ENCODE measurements at regions not wholly inside any gene's neighbourhood (a gene's known extent, or its start where the extent isn't known, plus 50 kb on each side); places are given as distances from the start of the nearest gene placed in this dataset.
"Not testable (repeated sequence)": the region's sequence is repeated elsewhere in the genome, so short reads cannot be mapped to it uniquely, and the experiment has no call there.

- no peak overlapping the region for H3K27ac Mint-ChIP-seq
- no peak overlapping the region for H3K4me3 Mint-ChIP-seq (ENCODE audit: low read depth)
- no peaks in the 10 kb centered on the region for H3K4me1 Mint-ChIP-seq (ENCODE audit: low read depth)
- H3K9me3 Mint-ChIP-seq (ENCODE audit: low read depth): peaks cover 24% of the 10 kb centered on the region
- DNase-seq (ENCODE audit: low spot score, unreplicated experiment): no peak
- no peaks in the 10 kb centered on the region for H3K36me3 Mint-ChIP-seq (ENCODE audit: insufficient read depth)
- TF ChIP-seq CTCF (IDR thresholded peaks at IDR 0.05; ENCODE audit: unreplicated experiment): no peak
- no peaks in the 10 kb centered on the region for H3K27me3 Mint-ChIP-seq
Observed at GRCh38 chr21:24423546-24423945, 1183.7 kb downstream of the MRPL39 start.

- H3K4me3 Mint-ChIP-seq (ENCODE audit: low read depth): no peak overlapping the region
- H3K36me3 Mint-ChIP-seq (ENCODE audit: insufficient read depth): no peaks in the 10 kb centered on the region
- H3K27me3 Mint-ChIP-seq: no peaks in the 10 kb centered on the region
- TF ChIP-seq CTCF (IDR thresholded peaks at IDR 0.05; ENCODE audit: unreplicated experiment): no peak
- no peaks in the 10 kb centered on the region for H3K4me1 Mint-ChIP-seq (ENCODE audit: low read depth)
- H3K27ac Mint-ChIP-seq: no peak overlapping the region
- H3K9me3 Mint-ChIP-seq (ENCODE audit: low read depth): peaks cover 31% of the 10 kb centered on the region
- no peak for DNase-seq (ENCODE audit: low spot score, unreplicated experiment)
Observed at GRCh38 chr21:24420689-24421088, 1186.6 kb downstream of the MRPL39 start.

DNA sequence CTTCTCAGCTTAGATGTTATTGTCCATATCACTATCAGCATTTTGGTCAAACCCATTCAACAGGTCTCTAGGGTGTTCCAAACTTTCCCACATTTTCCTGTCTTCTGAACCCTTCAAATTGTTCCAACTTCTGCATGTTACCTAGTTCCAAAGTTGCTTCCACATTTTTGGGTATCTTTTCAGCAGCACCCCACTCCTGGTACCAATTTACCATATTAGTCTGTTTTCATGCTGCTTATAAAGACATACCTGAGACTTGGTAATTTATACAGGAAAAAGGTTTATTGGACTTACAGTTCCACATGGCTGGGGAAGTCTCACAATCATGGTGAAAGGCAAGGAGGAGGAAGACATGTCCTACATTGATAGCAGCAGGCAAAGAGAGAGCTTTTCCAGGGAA lies 1187.6 kb downstream of the MRPL39 start:
- H3K4me1 Mint-ChIP-seq (ENCODE audit: low read depth); H3K27me3 Mint-ChIP-seq; DNase-seq (ENCODE audit: low spot score, unreplicated experiment); H3K27ac Mint-ChIP-seq; H3K36me3 Mint-ChIP-seq (ENCODE audit: insufficient read depth); H3K4me3 Mint-ChIP-seq (ENCODE audit: low read depth): not testable (repeated sequence)
- H3K9me3 Mint-ChIP-seq (ENCODE audit: low read depth): peaks cover 31% of the 10 kb centered on the region

- Mint-ChIP-seq H3K27me3 (no peaks in the 10 kb centered on the region), H3K36me3 (ENCODE audit: insufficient read depth) (no peaks in the 10 kb centered on the region), H3K27ac (no peak overlapping the region), H3K4me3 (ENCODE audit: low read depth) (no peak overlapping the region), H3K9me3 (ENCODE audit: low read depth) (peaks cover 37% of the 10 kb centered on the region), H3K4me1 (ENCODE audit: low read depth) (no peaks in the 10 kb centered on the region)
- TF ChIP-seq CTCF (IDR thresholded peaks at IDR 0.05; ENCODE audit: unreplicated experiment): no peak
- no peak for DNase-seq (ENCODE audit: low spot score, unreplicated experiment)
Observed at GRCh38 chr21:24418671-24419070, 1188.6 kb downstream of the MRPL39 start.

DNA sequence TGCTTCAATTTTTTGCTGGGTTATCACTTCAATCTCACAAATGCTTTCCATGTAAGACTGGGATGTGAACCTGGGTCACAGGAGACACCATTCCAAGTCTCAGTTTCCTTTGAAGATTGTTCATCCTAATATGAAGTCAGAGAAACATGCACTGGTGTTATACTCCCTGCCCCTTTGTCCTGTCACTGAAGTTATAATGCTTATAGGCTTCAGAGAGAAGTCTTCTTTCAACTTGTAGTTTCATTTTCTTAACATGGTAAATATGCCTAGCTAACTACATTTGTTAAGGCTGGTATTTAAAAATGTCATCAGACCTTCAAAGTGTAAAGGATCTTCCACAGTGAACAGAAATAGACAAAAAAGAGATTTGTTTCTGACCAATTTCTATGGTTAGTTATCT lies 1195.9 kb downstream of the MRPL39 start:
- no peak for TF ChIP-seq CTCF (IDR thresholded peaks at IDR 0.05; ENCODE audit: unreplicated experiment)
- Mint-ChIP-seq H3K9me3 (ENCODE audit: low read depth) (peaks cover 18% of the 10 kb centered on the region), H3K4me1 (ENCODE audit: low read depth) (no peaks in the 10 kb centered on the region)

GRCh38 chr21:24403221-24403620 lies 1204.1 kb downstream of the MRPL39 start:
- no peaks in the 10 kb centered on the region for H3K36me3 Mint-ChIP-seq (ENCODE audit: insufficient read depth)
- no peaks in the 10 kb centered on the region for H3K27me3 Mint-ChIP-seq
- no peak overlapping the region for H3K27ac Mint-ChIP-seq
- H3K4me3 Mint-ChIP-seq (ENCODE audit: low read depth): no peak overlapping the region
- TF ChIP-seq CTCF (IDR thresholded peaks at IDR 0.05; ENCODE audit: unreplicated experiment): no peak
- peaks cover 14% of the 10 kb centered on the region for H3K9me3 Mint-ChIP-seq (ENCODE audit: low read depth)
- DNase-seq (ENCODE audit: low spot score, unreplicated experiment): no peak
- no peaks in the 10 kb centered on the region for H3K4me1 Mint-ChIP-seq (ENCODE audit: low read depth)

More for the DNA sequence above, 1195.9 kb downstream of the MRPL39 start:
- Mint-ChIP-seq H3K4me3 (ENCODE audit: low read depth) (no peak overlapping the region), H3K36me3 (ENCODE audit: insufficient read depth) (no peaks in the 10 kb centered on the region), H3K27ac (no peak overlapping the region), H3K27me3 (no peaks in the 10 kb centered on the region)
- no peak for DNase-seq (ENCODE audit: low spot score, unreplicated experiment)
